Smooth muscle cell of the brain vasculature (primary cell): ENCODE measurements at regions not wholly inside any gene's neighbourhood (a gene's known extent, or its start where the extent isn't known, plus 50 kb on each side); places are given as distances from the start of the nearest gene placed in this dataset.
"Not testable (repeated sequence)": the region's sequence is repeated elsewhere in the genome, so short reads cannot be mapped to it uniquely, and the experiment has no call there.

ENCODE experiments used
- DNase-seq: peaks from one replicate; pipeline ENCODE4 v3.0.0-alpha.2; 2012; ENCODE audit warnings: low read depth, low spot score

- DNase-seq: no peak
These were observed 113.0 kb upstream of the SLC1A4 start for GRCh38 chr2:64876137-64876647.

- no peak for DNase-seq
These were observed 109.5 kb upstream of the SLC1A4 start for GRCh38 chr2:64879745-64880144.

- no peak for DNase-seq
These were observed 108.8 kb upstream of the SLC1A4 start for GRCh38 chr2:64880193-64880951.

- no peak for DNase-seq
These were observed 108.1 kb upstream of the SLC1A4 start for GRCh38 chr2:64881037-64881492.

- no peak for DNase-seq
These were observed 101.6 kb upstream of the SLC1A4 start for GRCh38 chr2:64887565-64887964.

- no peak for DNase-seq
These were observed 100.4 kb upstream of the SLC1A4 start for GRCh38 chr2:64888591-64889309.

GRCh38 chr2:64889803-64890202, 99.4 kb upstream of the SLC1A4 start:
- no peak for DNase-seq

- not testable (repeated sequence) for DNase-seq
These were observed 92.6 kb upstream of the SLC1A4 start for GRCh38 chr2:64896572-64896971.

GRCh38 chr2:64899081-64899865, 89.9 kb upstream of the SLC1A4 start:
- DNase-seq: no peak

- not testable (repeated sequence) for DNase-seq
These were observed 89.3 kb upstream of the SLC1A4 start for GRCh38 chr2:64899876-64900275.

GRCh38 chr2:64904413-64905329, 84.5 kb upstream of the SLC1A4 start:
- DNase-seq: no peak

- no peak for DNase-seq
These were observed 83.7 kb upstream of the SLC1A4 start for GRCh38 chr2:64905338-64906024.

GRCh38 chr2:64906853-64907536, 82.2 kb upstream of the SLC1A4 start:
- DNase-seq: no peak

GRCh38 chr2:64908406-64908805, 80.8 kb upstream of the SLC1A4 start:
- no peak for DNase-seq

GRCh38 chr2:64910523-64910922, 78.7 kb upstream of the SLC1A4 start:
- no peak for DNase-seq

GRCh38 chr2:64910972-64911433, 78.2 kb upstream of the SLC1A4 start:
- no peak for DNase-seq

GRCh38 chr2:64913357-64913869, 75.8 kb upstream of the SLC1A4 start:
- no peak for DNase-seq

- DNase-seq: no peak
These were observed 75.0 kb upstream of the SLC1A4 start for GRCh38 chr2:64914247-64914646.

- DNase-seq: no peak
These were observed 74.3 kb upstream of the SLC1A4 start for GRCh38 chr2:64914735-64915509.
